Activated naive CD8-positive, alpha-beta T cell treated with anti-CD3 and anti-CD28 coated beads, Interleukin-2, amount 10 ng/mL, durations not matched to agents 7 days and 5 days (primary cell): ENCODE measurements at regions not wholly inside any gene's neighbourhood (a gene's known extent, or its start where the extent isn't known, plus 50 kb on each side); places are given as distances from the start of the nearest gene placed in this dataset.
A peak's percentile ranks its signal among the peaks of the same experiment; 100 is the strongest.
"Not testable (repeated sequence)": the region's sequence is repeated elsewhere in the genome, so short reads cannot be mapped to it uniquely, and the experiment has no call there.

Experiments used
- ATAC-seq: fragments of 150-1000 bp; cut with Tn5 transposase; one replicate; pipeline ENCODE4 v1.10.0; 2021; ENCODE audit warnings: low read depth, moderate library complexity
- POLR2A ChIA-PET: fragments of 350-600 bp; sonication (Branson Sonifier 250); formaldehyde crosslinking; loops from one replicate; lab custom pipeline; 2021; ENCODE audit warnings: antibody characterized with exemption; lab: Charles Lee
- DNase-seq: peaks from one replicate; pipeline ENCODE4 v3.0.0; 2021
- H3K27ac Mint-ChIP-seq: one replicate; pipeline ENCODE4 v1.8.0; 2022; ENCODE audit warnings: mild to moderate bottlenecking, mixed read lengths
- H3K27me3 Mint-ChIP-seq: one replicate; pipeline ENCODE4 v1.8.0; 2022; ENCODE audit warnings: mild to moderate bottlenecking, moderate library complexity, mixed read lengths
- H3K36me3 Mint-ChIP-seq: one replicate; pipeline ENCODE4 v1.8.0; 2021; ENCODE audit warnings: mild to moderate bottlenecking, mixed read lengths
- H3K4me1 Mint-ChIP-seq: one replicate; pipeline ENCODE4 v1.8.0; 2021; ENCODE audit warnings: mixed read lengths
- H3K4me3 Mint-ChIP-seq: one replicate; pipeline ENCODE4 v1.8.0; 2022; ENCODE audit warnings: mild to moderate bottlenecking, moderate library complexity, mixed read lengths
- H3K9me3 Mint-ChIP-seq: one replicate; pipeline ENCODE4 v1.8.0; 2021; ENCODE audit warnings: mixed read lengths

DNA sequence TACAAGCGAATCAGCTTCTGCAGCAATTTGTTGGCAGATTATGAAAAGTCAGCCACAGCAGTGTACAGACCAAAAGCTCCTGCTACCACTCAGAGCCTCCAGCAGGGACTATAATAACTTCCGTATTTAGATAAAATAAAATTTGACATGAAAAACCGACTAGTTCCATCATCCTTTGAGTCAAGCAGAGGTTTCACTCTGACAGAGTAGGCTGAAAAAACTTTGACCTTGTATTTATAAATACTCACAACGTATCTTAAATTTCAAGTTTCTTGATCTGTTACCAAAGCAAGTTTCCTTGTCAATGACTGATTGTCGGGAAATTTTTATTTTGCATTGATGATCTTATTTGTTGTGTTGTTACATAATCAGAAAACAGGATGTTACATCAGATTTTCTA is 283.4 kb downstream of the DAD1 start:
- POLR2A ChIA-PET, result no interaction called here
- Mint-ChIP-seq H3K9me3 (no peaks in the 10 kb centered on the region), H3K4me3 (no peak overlapping the region), H3K4me1 (no peaks in the 10 kb centered on the region), H3K27me3 (no peaks in the 10 kb centered on the region), H3K27ac (no peak overlapping the region), H3K36me3 (no peaks in the 10 kb centered on the region)
- ATAC-seq, result no peak
- DNase-seq, result no peak

- Mint-ChIP-seq H3K4me1 (no peaks in the 10 kb centered on the region), H3K27me3 (no peaks in the 10 kb centered on the region), H3K36me3 (no peaks in the 10 kb centered on the region), H3K9me3 (no peaks in the 10 kb centered on the region), H3K4me3 (peak overlapping the region; percentile 55), H3K27ac (peak overlapping the region; percentile 61)
- POLR2A ChIA-PET, result no interaction called here
- DNase-seq (no peak), ATAC-seq (no peak)
Observed at GRCh38 chr14:22304326-22304725, 284.7 kb downstream of the DAD1 start.

GRCh38 chr14:22303589-22304195 is 285.3 kb downstream of the DAD1 start:
- DNase-seq, result no peak
- Mint-ChIP-seq H3K27ac (peak overlapping the region; percentile 61), H3K9me3 (no peaks in the 10 kb centered on the region), H3K27me3 (no peaks in the 10 kb centered on the region), H3K4me3 (peak overlapping the region; percentile 55), H3K4me1 (no peaks in the 10 kb centered on the region), H3K36me3 (no peaks in the 10 kb centered on the region)
- POLR2A ChIA-PET, result no interaction called here
- no peak for ATAC-seq

GRCh38 chr14:22300646-22301045 is 288.4 kb downstream of the DAD1 start:
- DNase-seq, result no peak
- Mint-ChIP-seq H3K27ac (no peak overlapping the region), H3K27me3 (no peaks in the 10 kb centered on the region), H3K4me3 (no peak overlapping the region), H3K36me3 (no peaks in the 10 kb centered on the region), H3K4me1 (no peaks in the 10 kb centered on the region), H3K9me3 (no peaks in the 10 kb centered on the region)
- POLR2A ChIA-PET, result no interaction called here
- no peak for ATAC-seq

- Mint-ChIP-seq H3K36me3 (no peaks in the 10 kb centered on the region), H3K4me3 (no peak overlapping the region), H3K27ac (no peak overlapping the region), H3K9me3 (no peaks in the 10 kb centered on the region), H3K27me3 (no peaks in the 10 kb centered on the region), H3K4me1 (no peaks in the 10 kb centered on the region)
- DNase-seq (no peak), ATAC-seq (no peak)
- POLR2A ChIA-PET, result no interaction called here
Observed at GRCh38 chr14:22297376-22297775, 291.6 kb downstream of the DAD1 start.

DNA sequence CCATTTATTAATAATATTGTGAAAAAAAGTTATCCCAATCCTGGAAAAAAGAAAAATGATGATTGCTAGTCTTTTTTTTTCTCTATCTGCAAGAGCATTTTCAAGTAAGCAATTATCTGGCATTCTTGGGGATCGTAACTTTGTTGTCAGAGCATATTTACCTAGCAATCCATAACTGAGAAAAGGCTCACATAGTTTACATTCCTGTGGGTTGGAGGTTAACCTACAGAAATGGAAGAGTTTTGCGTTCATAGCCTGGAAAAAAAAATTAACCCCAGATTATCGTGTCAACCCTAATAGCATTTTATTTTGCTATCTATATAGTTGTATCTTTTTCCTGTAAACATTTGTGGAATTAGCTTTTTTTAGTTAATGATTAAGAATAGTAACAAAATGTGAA is 292.3 kb downstream of the DAD1 start:
- no peaks in the 10 kb centered on the region for H3K9me3 Mint-ChIP-seq
- no peaks in the 10 kb centered on the region for H3K4me1 Mint-ChIP-seq
- no peak overlapping the region for H3K27ac Mint-ChIP-seq
- POLR2A ChIA-PET, result no interaction called here
- H3K27me3 Mint-ChIP-seq, result no peaks in the 10 kb centered on the region
- no peak overlapping the region for H3K4me3 Mint-ChIP-seq
- DNase-seq (no peak), ATAC-seq (no peak)
- H3K36me3 Mint-ChIP-seq, result no peaks in the 10 kb centered on the region

- no peaks in the 10 kb centered on the region for H3K27me3 Mint-ChIP-seq
- POLR2A ChIA-PET, result no interaction called here
- DNase-seq, result no peak
Observed at GRCh38 chr14:22296088-22296487, 292.9 kb downstream of the DAD1 start.

GRCh38 chr14:22291406-22291805 is 297.6 kb downstream of the DAD1 start:
- Mint-ChIP-seq H3K27me3 (no peaks in the 10 kb centered on the region), H3K27ac (no peak overlapping the region), H3K9me3 (no peaks in the 10 kb centered on the region), H3K4me3 (no peak overlapping the region), H3K4me1 (no peaks in the 10 kb centered on the region), H3K36me3 (no peaks in the 10 kb centered on the region)
- DNase-seq (no peak), ATAC-seq (no peak)
- POLR2A ChIA-PET, result no interaction called here

More at GRCh38 chr14:22296088-22296487, 292.9 kb downstream of the DAD1 start:
- Mint-ChIP-seq H3K4me3 (no peak overlapping the region), H3K9me3 (no peaks in the 10 kb centered on the region), H3K4me1 (no peaks in the 10 kb centered on the region), H3K36me3 (no peaks in the 10 kb centered on the region), H3K27ac (no peak overlapping the region)
- no peak for ATAC-seq

- no peak for DNase-seq
- Mint-ChIP-seq H3K9me3 (no peaks in the 10 kb centered on the region), H3K27ac (no peak overlapping the region), H3K4me1 (no peaks in the 10 kb centered on the region), H3K27me3 (no peaks in the 10 kb centered on the region), H3K36me3 (no peaks in the 10 kb centered on the region), H3K4me3 (no peak overlapping the region)
- POLR2A ChIA-PET, result no interaction called here
- no peak for ATAC-seq
Observed at GRCh38 chr14:22289570-22289969, 299.5 kb downstream of the DAD1 start.

GRCh38 chr14:22285991-22286390 is 303.0 kb downstream of the DAD1 start:
- DNase-seq (no peak), ATAC-seq (no peak)
- no peak overlapping the region for H3K27ac Mint-ChIP-seq
- no peaks in the 10 kb centered on the region for H3K9me3 Mint-ChIP-seq
- H3K36me3 Mint-ChIP-seq, result no peaks in the 10 kb centered on the region
- H3K27me3 Mint-ChIP-seq, result no peaks in the 10 kb centered on the region
- no peaks in the 10 kb centered on the region for H3K4me1 Mint-ChIP-seq
- POLR2A ChIA-PET, result no interaction called here
- no peak overlapping the region for H3K4me3 Mint-ChIP-seq

- Mint-ChIP-seq H3K27me3 (no peaks in the 10 kb centered on the region), H3K27ac (no peak overlapping the region), H3K9me3 (no peaks in the 10 kb centered on the region), H3K4me3 (no peak overlapping the region), H3K4me1 (no peaks in the 10 kb centered on the region), H3K36me3 (no peaks in the 10 kb centered on the region)
- no peak for DNase-seq
- no peak for ATAC-seq
- POLR2A ChIA-PET, result no interaction called here
Observed at GRCh38 chr14:22282949-22283348, 306.1 kb downstream of the DAD1 start.

DNA sequence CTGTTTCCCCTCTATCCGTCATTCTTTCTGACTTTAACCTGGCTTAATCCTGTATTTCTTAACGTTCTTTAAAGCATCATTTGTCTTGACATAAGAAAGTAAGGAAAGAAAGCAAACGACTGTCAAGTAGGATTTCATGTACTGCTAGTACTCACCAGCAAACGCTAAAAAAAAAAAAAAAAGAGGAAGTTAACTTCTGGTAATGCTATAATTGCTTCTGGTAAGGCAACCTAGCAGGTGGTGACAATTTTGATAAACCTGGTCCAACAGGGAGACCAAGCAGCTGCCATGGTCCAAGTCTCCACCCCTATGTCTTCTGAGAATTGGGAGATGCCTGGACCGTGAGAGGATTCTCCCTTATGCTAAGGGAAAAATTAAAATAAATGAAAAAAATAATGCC is 306.6 kb downstream of the DAD1 start:
- DNase-seq (no peak), ATAC-seq (no peak)
- POLR2A ChIA-PET, result interaction anchor here (1.4 kb wide), 1 partner anchor 250 kb away, joined by 3 read pairs; no protein-coding TSS in a partner anchor
- H3K27ac Mint-ChIP-seq, result no peak overlapping the region
- no peaks in the 10 kb centered on the region for H3K27me3 Mint-ChIP-seq
- H3K36me3 Mint-ChIP-seq, result no peaks in the 10 kb centered on the region
- H3K9me3 Mint-ChIP-seq, result no peaks in the 10 kb centered on the region
- no peaks in the 10 kb centered on the region for H3K4me1 Mint-ChIP-seq
- no peak overlapping the region for H3K4me3 Mint-ChIP-seq

- ATAC-seq, H3K36me3 Mint-ChIP-seq, H3K9me3 Mint-ChIP-seq, H3K4me1 Mint-ChIP-seq, DNase-seq, H3K27me3 Mint-ChIP-seq: not testable (repeated sequence)
- Mint-ChIP-seq H3K4me3 (peak overlapping the region; percentile 74), H3K27ac (peak overlapping the region; percentile 86)
- POLR2A ChIA-PET, result interaction anchor here (1.0 to 1.4 kb wide), 2 partner anchors 211 to 251 kb away, joined by 3 read pairs; no protein-coding TSS in a partner anchor
Observed at GRCh38 chr14:22281447-22281874, 307.6 kb downstream of the DAD1 start.

DNA sequence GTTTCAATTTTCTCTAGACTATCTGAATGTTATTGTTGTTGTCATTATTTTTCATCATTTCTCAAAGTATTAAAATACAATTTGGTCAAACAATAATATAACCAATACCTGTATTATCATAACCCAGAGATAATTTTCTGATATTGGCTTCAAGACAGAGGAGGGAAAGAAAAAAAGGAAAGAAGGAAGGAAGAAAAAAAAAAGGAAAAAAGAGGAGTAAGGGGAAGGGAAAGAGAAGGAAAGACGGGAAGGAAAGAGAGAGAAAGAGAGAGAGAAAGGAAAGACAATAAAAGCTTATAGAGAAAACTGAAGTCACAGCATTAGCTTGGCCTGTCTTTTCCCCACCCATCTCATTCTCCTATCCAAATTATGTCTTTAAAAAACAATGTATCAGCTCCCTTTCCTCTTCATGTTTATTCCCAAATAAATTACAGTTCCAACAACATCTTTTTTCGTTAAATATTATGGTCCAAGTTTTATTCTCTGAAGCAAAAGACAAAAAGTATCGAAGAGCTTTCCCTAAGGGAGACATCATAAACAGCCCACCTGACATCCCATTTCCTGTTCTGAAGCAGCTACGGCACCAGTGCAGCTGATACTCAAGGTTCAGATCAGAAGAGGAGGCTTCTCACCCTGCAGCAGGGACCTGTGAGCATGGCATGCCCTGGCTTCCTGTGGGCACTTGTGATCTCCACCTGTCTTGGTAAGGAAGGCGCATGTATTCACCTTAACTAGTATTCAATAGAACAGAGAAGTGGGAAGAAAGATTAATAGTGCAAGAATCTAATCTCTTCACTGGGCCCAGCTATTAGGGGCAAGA is 308.3 kb downstream of the DAD1 start:
- no peaks in the 10 kb centered on the region for H3K9me3 Mint-ChIP-seq
- no peaks in the 10 kb centered on the region for H3K27me3 Mint-ChIP-seq
- ATAC-seq, result no peak
- H3K4me1 Mint-ChIP-seq, result no peaks in the 10 kb centered on the region
- POLR2A ChIA-PET, result interaction anchor here (0.5 to 1.4 kb wide), 3 partner anchors 212 to 251 kb away, joined by 3 read pairs; no protein-coding TSS in a partner anchor
- peak overlapping the region; percentile 86 for H3K27ac Mint-ChIP-seq
- no peaks in the 10 kb centered on the region for H3K36me3 Mint-ChIP-seq
- no peak for DNase-seq
- peak overlapping the region; percentile 74 for H3K4me3 Mint-ChIP-seq
